Stomach (tissue), 4 donors: ENCODE measurements at regions not wholly inside any gene's neighbourhood (a gene's known extent, or its start where the extent isn't known, plus 50 kb on each side); places are given as distances from the start of the nearest gene placed in this dataset.

Source experiments
- POLR2A ChIP-seq, 4 donors: fragments of 450-650 bp; IDR thresholded peaks; one replicate each; pipeline ENCODE4 v1.6.1; 2016; ENCODE audit warnings: antibody characterized with exemption in 4 of 4, control low read depth in 2 of 4, mild to moderate bottlenecking in 1 of 4, moderate library complexity in 1 of 4
- TF ChIP-seq, protein P1 (sequence below), 7 experiments: fragments of 450-650 bp in 4 of 7; fragments of 200-600 bp in 3 of 7; sonication (generic) in 3 of 7; IDR thresholded peaks; one replicate each; pipeline ENCODE4 v1.5.1; 2016 to 2019; ENCODE audit warnings: antibody characterized with exemption in 7 of 7, control low read depth in 2 of 7, mild to moderate bottlenecking in 1 of 7

DNA sequence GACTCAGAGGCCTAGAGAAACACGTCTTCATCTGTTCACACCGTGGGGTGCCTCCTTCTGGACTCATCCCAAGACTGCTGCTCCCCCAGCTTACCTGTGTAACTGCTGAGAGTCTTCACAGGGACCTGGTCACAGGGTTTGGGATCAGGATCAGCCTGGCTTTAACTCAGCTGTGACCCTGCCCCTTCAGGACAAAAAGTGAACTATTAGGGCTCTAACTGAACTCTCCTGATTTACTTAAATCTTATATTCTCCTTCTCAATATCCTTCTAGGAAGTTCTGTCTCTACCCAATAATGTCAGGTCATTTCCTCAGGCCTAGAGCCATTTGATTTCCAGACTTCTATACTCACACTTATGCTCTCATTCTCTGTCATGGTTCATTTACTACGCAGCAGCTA lies 108.4 kb downstream of the ZNF280B start:
- TF ChIP-seq, protein P1, sequence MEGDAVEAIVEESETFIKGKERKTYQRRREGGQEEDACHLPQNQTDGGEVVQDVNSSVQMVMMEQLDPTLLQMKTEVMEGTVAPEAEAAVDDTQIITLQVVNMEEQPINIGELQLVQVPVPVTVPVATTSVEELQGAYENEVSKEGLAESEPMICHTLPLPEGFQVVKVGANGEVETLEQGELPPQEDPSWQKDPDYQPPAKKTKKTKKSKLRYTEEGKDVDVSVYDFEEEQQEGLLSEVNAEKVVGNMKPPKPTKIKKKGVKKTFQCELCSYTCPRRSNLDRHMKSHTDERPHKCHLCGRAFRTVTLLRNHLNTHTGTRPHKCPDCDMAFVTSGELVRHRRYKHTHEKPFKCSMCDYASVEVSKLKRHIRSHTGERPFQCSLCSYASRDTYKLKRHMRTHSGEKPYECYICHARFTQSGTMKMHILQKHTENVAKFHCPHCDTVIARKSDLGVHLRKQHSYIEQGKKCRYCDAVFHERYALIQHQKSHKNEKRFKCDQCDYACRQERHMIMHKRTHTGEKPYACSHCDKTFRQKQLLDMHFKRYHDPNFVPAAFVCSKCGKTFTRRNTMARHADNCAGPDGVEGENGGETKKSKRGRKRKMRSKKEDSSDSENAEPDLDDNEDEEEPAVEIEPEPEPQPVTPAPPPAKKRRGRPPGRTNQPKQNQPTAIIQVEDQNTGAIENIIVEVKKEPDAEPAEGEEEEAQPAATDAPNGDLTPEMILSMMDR (IDR thresholded peaks at IDR 0.05): no peak
- no peak for TF ChIP-seq POLR2A (IDR thresholded peaks at IDR 0.05)
